ENCODE measurements at regions not wholly inside any gene's neighbourhood (a gene's known extent, or its start where the extent isn't known, plus 50 kb on each side); places are given as distances from the start of the nearest gene placed in this dataset.

DNA sequence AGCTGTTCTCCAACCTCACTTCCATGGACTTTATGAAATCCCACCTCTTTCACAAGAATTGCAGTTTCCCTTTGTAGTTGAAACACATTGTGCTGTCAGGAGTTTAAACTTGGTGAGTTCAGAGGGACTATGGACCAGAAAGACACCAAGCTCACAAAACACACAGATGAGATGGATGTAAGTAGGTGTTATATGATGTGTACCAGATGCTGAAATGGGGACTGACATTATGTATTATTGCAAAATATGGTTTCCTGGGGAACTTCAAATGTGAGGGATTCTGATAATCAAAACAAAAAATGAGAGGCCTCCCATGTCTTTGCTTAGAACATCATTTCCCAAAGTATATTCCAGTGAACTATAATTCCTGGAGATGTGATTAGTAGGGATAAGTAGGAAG lies 401.1 kb upstream of the ARID1B start:
- intact Hi-C loops (cut with DNase I, micrococcal nuclease) = no loop called here
- no peak for DNase-seq
- no peak for ATAC-seq

DNA sequence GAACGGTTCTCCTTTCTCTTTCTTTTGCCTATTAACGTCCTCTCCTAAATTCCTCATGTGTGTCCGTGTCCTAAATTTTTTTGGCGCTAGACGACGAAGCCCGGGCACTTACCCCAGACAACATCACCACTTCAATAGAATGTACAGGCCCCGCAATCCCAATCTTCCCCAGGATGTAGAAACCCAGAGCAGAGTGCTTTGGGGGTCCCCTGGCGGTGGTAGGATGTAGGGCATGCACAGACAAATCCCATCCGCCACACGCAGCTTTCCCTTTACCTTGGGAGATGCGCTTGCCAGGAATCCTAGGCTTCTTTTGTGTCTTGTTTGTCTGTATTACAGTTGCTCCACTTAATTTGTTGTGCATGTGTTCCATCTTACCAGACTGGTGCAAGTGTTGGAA lies 417.3 kb upstream of the ARID1B start:
- intact Hi-C loops (cut with DNase I, micrococcal nuclease) = no loop called here
- no peak for DNase-seq
- ATAC-seq = no peak

DNA sequence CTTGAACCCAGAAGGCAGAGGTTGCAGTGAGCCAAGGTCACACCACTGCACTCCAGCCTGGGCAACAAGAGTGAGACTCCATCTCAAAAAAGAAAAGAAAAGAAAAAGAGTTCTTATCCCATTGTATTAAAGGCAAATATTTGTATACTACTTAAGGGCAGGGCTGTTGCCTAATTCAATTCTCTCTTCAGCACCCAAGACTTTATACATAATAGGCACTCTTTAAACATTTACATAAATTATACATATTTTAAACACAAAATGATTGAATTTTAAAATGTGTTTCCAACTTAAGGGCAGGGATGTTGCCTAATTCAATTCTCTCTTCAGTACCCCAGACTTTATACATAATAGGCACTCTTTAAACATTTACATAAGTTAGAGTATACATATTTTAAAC lies 424.3 kb upstream of the ARID1B start:
- DNase-seq (no peak), ATAC-seq (no peak)
- intact Hi-C loops (cut with DNase I, micrococcal nuclease) = no loop called here

DNA sequence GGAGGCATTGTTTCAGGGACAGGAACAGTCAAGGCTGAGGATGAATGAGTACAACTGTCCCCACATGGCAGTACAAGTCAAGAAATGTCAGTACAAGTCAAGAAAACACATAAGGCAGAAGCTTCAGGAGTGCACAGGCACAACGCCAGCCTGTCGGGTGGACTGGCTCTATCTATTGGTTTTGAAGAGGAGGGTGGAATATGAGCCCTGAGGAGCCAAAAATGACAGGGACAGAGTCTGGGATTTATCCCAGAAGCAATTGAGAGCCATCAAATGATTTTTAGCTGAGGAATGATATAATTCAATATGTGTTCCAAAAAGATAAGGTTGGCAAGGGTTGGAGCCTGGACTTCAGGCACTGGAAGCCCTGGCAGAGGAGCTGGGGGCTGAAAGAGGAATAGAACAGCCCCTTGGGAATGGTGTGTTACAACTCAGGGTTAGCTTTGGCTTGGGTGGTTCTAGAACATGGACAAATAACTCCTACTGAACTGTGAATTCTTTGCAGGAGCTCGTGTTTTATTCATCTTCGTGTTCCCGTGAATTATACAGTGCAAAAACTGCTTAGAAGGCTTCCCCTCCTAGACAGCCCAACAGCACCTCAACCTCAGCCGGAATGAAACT lies 425.7 kb upstream of the ARID1B start:
- ATAC-seq = no peak
- intact Hi-C loops (cut with DNase I, micrococcal nuclease) = no loop called here

DNA sequence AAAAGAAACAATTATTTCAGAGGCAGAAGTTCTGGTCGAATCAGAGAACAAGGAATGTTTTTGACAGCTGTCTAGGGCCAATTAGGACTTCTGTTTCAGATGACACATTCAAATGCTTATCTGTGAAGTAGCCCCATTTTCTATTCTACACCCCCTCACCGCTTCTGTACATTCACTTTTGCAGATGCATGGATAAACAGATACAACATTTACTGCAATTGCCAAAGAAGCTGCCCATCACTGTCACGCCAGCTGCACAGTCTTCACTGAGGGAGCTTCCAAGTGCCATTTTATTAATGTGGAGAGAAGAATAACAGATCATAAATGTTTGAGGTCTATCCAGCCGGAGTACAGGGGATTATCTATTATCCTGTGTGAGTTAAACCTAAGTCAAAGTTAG lies 426.8 kb upstream of the ARID1B start:
- intact Hi-C loops (cut with DNase I, micrococcal nuclease) = no loop called here
- no peak for DNase-seq

More for the DNA sequence above, 425.7 kb upstream of the ARID1B start:
- no peak for DNase-seq

DNA sequence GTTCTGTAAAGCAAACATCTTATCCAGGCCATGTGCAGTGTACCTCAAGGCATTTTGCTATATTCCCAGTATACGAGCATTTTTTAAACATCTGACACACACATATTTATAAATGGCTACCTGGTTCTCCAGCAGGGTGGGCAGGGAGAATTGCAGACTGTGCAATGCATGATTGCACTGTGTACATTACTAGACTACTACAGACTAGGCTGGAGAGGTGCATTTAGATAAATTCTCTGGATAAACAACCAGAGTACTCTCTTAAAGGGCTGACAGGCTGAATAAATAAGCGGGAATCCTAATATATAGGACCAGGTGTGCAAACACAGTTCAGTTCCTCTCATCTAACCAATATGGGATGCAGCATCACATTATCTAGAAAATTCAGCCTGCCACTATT lies 428.3 kb upstream of the ARID1B start:
- ATAC-seq = no peak
- intact Hi-C loops (cut with DNase I, micrococcal nuclease) = no loop called here
- no peak for DNase-seq

More for the DNA sequence above, 426.8 kb upstream of the ARID1B start:
- no peak for ATAC-seq

DNA sequence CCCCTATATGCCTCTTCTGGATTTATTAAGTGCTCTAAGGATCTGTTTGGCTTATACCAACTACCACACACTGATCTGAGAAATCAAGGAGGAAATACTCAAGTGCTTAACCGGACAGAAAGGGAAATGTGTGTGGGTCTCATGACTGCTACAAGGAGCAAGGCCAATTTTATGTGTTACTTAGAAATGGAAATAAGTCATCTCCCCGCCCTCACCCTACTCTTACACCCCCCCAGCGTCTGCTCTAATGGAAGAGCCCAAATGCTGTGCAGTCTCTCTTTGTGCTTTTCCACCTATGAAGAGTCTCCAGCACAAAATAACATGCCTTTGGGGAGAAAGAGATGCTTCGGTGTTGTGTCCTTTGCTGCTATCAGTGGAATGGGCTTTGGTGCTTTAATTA lies 428.8 kb upstream of the ARID1B start:
- no peak for DNase-seq
- intact Hi-C loops (cut with DNase I, micrococcal nuclease) = no loop called here
- no peak for ATAC-seq

DNA sequence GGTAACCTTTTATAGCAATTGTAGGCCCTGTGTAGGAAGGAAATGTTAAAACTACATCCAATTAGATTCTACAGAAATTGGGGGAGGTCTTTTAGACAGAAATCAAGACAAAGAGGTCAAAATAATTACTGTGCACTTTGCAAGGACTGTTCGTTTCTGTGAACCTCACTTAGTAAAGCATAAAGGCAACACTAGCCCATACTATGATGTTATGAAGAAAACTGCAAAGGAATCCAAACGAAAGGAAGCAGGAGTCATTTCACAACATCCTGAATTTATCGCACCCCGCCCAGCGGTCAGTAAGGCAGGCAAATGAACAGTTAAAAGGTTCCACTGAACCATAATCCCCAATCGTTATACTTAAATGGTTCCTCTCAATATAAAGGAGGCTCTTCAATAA lies 429.5 kb upstream of the ARID1B start:
- intact Hi-C loops (cut with DNase I, micrococcal nuclease) = no loop called here
- ATAC-seq = no peak
- DNase-seq = no peak

DNA sequence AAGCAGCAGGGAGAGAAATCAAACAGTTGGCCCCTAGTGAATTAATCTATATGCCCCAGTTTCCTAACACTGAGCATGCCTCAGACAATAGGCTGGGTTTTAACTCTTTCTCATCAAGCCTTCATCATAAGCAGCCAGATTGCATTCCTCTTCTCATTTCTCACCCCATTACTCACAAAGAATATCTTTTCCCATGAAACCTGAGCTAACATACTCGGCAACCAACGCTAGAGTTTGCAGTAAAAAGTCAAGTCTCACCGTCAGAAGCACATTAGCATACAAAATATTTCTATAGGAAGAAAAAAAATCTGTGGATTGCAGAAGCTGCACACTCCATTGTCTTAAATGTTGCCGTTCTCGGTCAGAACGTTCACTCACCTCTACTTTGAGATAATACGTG lies 429.9 kb upstream of the ARID1B start:
- no peak for DNase-seq
- ATAC-seq = no peak

DNA sequence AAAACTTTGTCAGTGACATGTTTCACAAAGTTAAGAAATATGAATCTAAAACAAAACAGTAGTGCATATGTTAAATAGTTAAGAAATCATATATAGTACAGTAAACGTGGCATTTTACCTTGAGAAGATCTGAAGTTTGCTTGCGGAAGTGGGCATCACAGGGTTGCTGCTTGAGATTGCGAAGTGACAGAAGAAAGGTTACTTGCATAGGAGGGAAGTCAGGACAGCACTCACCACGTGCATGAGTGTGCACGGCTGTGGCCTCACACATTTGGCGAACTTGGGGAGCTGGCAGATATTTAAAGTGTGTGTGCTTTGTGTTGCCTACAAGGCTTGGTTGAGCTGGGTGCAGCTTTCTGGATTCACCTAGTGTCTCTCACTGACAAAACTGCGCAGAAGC lies 431.5 kb upstream of the ARID1B start:
- ATAC-seq (no peak), DNase-seq (no peak)
- intact Hi-C loops (cut with DNase I, micrococcal nuclease) = no loop called here

More for the DNA sequence above, 429.9 kb upstream of the ARID1B start:
- intact Hi-C loops (cut with DNase I, micrococcal nuclease) = no loop called here

DNA sequence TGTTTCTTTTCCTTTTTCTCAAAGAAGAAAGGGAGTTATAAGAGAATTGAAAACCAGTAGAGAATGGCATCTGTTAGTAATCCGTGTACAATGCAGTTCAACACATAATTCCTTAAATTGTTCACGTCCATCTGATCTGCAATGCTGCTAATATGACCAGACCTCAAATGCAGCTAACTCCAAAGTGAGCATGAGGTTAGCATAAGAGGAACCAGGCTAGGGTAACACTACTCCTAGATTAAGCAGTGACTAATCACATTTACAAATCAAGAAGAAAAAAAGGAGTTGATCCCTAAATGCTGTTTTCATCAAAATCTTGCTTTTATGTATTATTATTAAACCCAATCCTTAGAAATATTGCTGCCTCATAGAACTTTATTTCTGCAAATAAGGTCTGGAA lies 432.7 kb upstream of the ARID1B start:
- intact Hi-C loops (cut with DNase I, micrococcal nuclease) = no loop called here
- no peak for ATAC-seq
- no peak for DNase-seq

DNA sequence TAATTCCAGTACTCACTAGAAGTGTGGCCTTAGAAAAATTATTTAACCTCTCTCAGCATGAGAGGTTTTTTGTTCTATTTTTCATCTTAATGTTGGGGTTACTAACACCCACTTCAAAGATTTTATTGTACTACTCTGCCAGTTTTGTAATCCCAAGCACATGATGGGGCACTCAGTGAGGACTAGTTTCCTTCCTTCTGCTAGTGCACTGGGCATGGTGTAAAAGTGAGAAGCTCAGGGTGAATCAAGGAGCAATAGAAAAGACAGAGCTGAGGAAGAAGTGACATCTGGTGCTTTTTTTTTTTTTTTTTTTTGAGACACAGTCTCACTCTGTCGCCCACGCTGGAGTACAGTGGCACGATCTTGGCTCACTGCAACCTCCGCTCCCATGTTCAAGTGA lies 439.4 kb upstream of the ARID1B start:
- ATAC-seq = no peak
- DNase-seq = no peak
- intact Hi-C loops (cut with DNase I, micrococcal nuclease) = no loop called here

DNA sequence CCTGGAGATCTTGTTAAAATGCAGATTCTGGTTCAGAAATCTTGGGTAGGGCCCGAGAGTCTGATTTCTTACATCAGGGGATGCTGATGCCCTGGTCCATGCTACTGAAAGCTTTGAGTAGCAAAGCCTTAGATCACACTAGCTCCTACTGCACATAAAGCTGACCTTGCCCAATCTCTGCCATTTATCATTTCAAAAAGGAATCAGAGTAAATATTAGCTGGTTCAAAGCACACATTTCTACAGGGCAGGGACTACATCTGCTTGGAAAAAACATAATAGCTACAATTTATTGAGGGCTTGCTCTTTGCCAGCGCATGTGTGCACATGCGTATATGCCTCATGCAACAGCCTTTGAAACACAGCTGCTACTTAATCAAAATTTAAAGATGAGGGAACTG lies 440.4 kb upstream of the ARID1B start:
- DNase-seq = no peak
- intact Hi-C loops (cut with DNase I, micrococcal nuclease) = no loop called here
- ATAC-seq = no peak

DNA sequence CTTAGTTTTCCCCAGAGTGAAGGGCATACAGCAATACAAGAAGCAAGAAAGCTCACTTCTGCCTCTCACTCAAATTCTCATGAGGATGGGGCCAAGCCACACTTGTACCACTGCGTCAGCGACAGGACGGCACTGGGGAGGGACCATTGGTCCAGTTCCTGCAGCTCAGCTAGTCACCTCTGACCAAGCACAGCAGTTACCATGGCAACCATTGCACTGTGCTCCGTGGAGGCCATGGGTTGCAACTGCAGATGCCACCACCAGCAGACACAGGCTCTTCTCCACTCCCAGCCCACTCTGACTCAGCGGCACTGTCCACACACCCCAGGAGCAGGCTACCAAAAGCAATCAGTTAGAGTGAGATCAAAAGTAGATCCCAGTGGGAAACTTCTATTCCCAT lies 441.1 kb upstream of the ARID1B start:
- DNase-seq (no peak), ATAC-seq (no peak)
- intact Hi-C loops (cut with DNase I, micrococcal nuclease) = no loop called here

DNA sequence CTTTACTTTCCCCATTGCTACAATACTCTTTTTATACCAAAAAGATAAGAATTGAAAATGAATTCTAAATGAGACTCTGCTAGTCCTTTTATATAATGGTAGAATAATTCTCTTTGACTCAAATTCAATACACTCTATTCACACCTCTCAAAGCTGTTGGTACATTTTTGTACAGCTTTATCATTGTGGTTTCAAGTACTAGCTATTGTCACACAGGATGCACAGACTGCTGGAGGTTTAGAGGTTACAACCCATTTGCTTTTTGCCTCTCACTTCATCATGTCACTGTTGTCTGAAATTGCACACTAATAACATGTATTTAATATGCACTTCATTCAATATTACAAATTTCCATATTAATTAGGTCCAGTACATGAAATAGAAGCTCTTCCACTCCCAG lies 442.2 kb upstream of the ARID1B start:
- intact Hi-C loops (cut with DNase I, micrococcal nuclease) = no loop called here
- DNase-seq = no peak
- no peak for ATAC-seq

DNA sequence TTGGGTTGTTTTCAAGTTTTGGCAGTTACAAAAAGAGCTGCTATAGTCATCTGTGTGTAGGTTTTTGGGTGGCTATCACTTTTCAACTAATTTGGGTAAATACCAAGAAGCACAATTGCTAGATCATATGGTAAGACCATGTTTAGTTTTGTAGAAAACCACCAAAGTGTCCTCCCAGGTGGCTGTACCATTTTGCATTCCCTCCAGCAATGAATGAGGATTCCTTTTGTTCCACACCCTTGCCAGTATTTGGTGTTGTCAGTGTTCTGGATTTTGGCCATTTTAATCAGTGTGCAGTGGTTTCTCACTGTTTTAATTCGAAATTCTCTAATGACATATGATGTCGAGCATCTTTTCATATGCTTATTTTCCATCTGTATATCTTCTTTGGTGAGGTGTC lies 457.5 kb upstream of the ARID1B start:
- intact Hi-C loops (cut with DNase I, micrococcal nuclease) = no loop called here
- DNase-seq (no peak), ATAC-seq (no peak)

DNA sequence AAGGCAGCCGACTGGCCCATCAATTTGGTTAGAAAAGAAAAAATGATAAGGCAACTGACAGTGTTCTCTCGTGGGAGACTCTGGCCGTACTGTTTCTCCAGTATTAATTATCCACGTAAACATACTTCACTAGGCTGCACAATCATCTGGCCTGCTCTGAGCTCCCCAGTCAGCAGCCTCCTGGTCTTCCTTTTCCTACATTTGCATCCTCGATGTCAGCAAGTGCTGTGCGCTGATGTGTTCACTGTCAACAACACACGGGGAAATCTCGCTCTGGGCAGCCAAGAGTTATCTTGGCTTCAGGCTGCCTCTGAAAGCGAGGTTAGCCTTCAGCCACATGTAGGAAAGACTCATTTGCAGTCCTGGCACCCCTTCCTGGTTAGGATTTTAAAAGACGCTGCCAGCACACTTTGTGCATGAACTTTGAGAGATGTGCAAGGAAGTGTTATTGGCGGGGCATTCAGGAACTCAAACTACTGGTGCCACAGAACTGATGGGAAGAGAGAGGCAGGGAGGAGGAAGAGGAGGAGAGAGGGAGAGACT lies 460.5 kb upstream of the ARID1B start:
- intact Hi-C loops (cut with DNase I, micrococcal nuclease) = no loop called here
- ATAC-seq (no peak), DNase-seq (no peak)

DNA sequence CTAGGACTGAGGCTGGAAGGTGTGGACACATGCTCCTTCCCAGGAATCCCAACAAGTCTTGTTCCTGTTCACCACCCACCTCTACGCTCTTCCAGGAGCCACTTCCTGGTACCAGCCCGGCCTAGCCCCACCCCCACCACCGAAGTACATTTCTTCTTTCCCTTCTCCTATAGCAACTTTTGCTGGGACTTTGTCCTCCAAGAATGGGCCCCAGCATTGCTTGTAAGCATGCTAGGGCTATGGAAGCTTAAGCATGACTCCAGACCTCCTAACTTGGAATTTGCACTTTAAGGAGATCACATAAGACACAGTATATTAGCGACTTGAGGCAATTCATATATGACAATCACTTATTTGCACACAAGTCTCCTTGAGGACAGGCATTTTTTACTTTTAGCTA lies 462.0 kb upstream of the ARID1B start:
- DNase-seq (no peak), ATAC-seq (no peak)
- intact Hi-C loops (cut with DNase I, micrococcal nuclease) = no loop called here

DNA sequence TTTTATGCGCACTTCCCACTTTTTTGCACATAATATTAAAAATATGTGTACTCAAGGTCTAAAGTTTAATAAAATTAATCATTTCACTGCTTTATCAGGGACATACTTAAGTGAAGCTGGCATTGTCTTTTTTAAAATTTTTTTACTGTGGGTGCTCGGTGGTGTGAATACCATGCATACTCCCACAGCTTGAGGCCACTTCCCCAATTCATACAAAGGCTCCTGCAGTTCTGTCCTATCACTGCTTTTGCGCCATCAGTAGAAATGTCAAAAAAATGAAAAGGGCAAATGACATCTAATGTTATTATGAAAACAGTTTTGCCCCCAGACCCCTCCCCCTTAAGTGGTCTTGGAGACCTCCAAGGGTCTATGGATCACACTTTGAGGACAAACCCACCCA lies 464.1 kb upstream of the ARID1B start:
- intact Hi-C loops (cut with DNase I, micrococcal nuclease) = no loop called here
- DNase-seq (no peak), ATAC-seq (no peak)

DNA sequence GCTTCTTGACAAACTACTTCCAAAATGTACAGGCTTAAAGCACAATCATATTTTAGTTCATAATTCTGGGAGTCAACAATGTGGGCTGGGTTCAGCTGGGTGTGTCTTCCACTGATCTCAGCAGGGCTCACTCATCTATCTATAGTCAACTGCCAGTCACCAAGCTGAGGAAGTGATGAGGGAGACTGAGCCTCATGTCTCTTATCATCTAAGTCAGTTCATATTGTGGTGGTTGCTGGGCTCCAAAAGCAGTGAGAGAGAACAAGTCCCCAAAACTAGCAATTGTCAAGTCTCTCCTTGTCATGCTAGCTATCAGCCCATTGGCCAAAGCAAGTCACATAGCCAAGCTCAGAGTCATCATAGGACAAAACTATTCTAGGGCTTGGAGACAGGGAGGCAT lies 465.9 kb upstream of the ARID1B start:
- no peak for DNase-seq
- ATAC-seq = no peak
- intact Hi-C loops (cut with DNase I, micrococcal nuclease) = no loop called here

DNA sequence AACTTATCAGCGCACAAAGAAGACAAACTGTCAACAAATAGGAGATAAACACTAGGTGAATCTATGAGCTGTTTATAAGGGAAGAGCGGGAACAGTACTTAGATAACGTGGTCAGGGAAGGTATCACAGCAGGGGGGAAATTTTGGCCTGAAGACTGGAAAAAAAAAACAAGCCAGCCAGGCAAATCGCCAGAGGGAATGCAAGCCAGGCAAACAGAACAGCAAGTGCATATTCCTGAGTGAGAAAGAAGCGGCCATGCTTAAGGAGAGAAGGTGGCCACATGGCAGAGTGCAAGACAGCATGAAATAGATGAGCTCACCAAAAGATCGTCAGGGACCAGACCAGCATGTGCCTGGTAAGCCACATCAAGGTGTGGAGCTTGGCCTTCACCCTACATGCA lies 466.5 kb upstream of the ARID1B start:
- intact Hi-C loops (cut with DNase I, micrococcal nuclease) = no loop called here
- ATAC-seq = no peak

DNA sequence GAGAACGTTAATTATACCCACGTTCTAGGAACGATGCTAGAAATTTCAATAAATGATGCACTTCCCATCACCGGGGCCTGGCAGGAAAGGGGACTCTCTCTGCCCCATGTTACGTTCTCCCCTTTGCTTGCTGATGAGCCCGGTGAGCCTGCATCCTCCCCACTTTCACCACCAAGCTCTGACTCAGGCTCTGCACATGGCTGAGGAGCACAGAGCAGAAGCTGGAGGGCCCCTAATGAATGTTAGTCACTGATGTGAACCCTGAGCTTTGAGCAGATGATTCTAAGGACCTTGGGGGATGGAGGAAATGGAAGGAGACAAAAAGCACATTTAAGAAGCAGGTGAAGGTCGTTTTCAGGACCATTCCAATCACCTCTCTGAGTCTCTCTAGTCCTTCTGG lies 468.2 kb upstream of the ARID1B start:
- no peak for ATAC-seq
- DNase-seq = no peak
- intact Hi-C loops (cut with DNase I, micrococcal nuclease) = no loop called here

More for the DNA sequence above, 466.5 kb upstream of the ARID1B start:
- no peak for DNase-seq
